GM21786 (cell line): ENCODE measurements at regions not wholly inside any gene's neighbourhood (a gene's known extent, or its start where the extent isn't known, plus 50 kb on each side); places are given as distances from the start of the nearest gene placed in this dataset.
A peak's percentile ranks its signal among the peaks of the same experiment; 100 is the strongest.
"Not testable (repeated sequence)": the region's sequence is repeated elsewhere in the genome, so short reads cannot be mapped to it uniquely, and the experiment has no call there.

ENCODE experiments used
- ATAC-seq: cut with Tn5 transposase; IDR thresholded peaks from one replicate; pipeline ENCODE4 v1.9.1; 2021; ENCODE audit not compliant: unreplicated experiment

DNA sequence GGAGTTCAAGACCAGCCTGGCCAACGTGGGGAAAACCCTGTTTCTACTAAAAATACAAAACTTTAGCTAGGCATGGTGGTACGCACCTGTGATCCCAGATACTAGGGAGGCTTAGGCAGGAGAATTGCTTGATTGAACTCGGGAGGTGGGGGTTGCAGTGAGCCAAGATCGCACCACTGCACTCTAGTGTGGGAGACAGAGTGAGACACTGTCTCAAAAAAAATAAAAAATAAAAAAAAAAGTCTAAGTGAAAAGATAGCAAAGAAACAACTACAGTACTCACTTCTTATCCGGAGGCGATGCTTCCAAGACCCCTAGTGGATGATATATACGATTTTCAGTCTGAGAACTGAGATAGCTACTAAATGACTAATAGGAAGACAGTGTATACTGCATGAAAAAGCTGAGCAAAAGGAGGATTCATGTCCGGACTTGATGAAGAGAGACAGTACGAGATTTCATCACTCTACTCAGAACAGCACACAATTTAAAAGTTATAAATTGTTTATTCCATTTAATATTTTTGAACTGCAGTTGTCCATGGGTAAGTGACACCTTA is 138.7 kb upstream of the GOLGA6L6 start:
- not testable (repeated sequence) for ATAC-seq

DNA sequence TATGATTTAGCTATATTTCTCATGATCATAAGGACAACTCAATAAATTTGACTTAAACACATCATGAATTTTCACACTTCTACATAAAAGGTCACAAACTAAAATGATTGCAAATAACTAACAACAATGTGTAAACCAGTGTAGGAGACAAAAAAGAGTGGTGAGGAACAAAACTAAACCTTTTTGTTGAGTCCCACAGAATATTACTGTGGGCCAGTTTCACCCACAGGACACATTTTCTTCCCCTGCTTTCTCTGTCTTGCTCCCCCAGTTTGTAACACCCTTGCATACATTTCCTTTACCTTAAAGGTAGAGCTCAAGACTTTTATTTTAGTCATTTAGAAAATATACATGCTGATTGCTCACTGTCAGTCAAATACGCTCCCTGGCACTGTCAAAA is 130.9 kb upstream of the GOLGA6L6 start:
- no peak for ATAC-seq

DNA sequence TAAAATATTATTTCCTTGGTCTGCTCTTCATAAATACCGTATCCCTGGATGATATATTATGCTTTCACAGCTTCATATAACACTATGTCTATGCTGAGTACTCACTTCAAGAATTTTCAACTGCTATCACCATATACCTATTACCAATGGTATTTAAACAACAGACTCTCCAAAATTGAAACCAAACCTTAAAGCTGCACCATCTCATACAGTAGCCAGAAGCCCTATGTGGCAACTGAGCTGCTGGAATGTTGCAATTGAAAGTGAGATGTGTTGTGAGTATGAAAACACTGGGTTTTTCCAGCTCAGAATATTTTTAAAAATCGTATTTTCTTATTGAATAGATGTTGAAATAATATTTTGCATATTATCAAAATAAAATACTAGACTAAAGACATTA is 130.1 kb upstream of the GOLGA6L6 start:
- no peak for ATAC-seq

DNA sequence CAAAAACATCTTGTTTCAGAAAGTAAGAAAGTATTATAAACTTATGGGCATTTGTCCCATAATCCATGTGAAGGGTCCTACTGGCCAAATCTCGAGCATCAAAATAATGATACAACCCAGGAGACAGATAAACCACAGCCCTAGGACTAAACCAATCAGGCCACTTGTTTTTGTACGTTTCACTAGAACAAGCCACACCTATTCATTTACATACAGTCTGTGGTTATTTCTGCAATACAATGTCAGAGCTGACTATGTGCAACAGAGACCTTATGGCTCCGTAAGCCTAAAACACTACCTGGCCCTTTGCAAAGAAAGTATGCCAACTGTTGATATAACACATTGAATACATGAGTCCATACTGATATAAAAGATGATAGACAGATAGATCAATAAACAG is 124.8 kb upstream of the GOLGA6L6 start:
- not testable (repeated sequence) for ATAC-seq

DNA sequence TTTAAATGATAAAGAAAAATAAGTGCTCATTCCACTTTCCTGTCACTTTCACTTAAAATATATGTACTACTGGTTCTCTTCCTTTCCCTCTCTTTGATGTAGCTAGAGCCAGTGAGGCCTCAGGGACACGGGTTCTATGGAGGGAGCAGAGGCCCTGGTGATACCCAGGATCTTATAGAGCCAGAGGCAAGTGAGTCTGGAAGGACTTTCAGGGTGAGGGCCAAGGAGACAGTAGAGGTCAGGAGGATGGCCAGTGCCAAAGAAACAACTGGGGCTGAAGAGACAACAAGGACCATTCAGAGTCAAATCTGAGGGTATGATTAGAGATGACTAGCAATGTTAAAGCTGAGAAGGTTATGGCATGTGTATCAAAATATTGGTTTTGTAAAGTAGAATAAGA is 124.1 kb upstream of the GOLGA6L6 start:
- ATAC-seq = no peak

DNA sequence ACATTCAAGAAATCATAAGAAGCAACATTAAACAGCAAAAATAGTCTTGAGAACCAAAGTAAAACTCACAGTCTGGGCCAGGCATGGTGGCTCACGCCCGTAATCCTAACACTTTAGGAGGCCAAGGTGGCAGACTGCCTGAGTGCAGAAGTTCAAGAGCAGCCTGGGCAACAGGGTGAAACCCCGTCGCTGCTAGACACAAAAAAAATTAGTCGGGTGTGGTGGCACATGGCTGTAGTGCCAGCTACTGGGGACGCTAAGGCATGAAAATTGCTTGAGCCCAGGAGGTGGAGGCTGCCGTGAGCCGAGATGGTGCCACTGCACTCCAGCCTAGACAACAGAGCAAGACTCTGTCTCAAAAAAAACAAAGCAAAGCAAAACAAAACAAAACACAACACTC is 117.7 kb upstream of the GOLGA6L6 start:
- no peak for ATAC-seq

DNA sequence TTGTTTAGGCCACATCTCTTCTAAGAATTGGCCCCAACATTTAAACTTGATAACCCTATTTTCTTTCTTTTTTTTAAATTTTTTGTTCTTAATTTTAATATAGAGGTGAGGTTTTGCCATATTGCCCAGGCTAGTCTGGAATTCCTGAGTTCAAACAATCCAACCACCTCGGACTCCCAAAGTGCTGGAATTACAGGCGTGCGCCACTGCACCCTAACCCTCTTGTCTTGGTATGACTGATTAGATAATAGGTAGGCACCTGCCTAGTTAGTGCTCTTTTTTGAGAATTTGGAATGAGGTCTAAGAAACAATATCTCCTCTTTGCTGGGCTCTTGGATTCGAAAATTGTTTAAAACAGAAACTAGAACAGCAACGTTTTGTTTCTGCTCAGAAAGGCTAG is 116.4 kb upstream of the GOLGA6L6 start:
- no peak for ATAC-seq

DNA sequence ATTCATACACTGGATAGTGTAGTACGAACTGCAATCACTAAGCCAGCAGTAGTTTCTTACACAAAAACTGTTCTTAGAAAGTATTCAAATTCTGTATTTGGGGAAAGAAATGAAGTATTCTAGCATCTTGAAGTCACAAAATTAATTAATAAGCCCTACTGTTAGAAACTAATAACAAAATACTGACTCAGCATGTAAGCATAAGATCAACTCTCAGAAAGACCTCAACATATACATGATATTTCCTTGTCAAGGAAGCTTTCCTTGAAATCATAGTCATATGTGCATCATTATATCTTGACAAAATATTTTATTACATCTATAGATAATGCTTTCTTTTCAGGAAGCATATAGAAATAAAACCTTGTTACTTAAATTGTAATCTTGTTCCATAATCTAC is 115.5 kb upstream of the GOLGA6L6 start:
- ATAC-seq = no peak

DNA sequence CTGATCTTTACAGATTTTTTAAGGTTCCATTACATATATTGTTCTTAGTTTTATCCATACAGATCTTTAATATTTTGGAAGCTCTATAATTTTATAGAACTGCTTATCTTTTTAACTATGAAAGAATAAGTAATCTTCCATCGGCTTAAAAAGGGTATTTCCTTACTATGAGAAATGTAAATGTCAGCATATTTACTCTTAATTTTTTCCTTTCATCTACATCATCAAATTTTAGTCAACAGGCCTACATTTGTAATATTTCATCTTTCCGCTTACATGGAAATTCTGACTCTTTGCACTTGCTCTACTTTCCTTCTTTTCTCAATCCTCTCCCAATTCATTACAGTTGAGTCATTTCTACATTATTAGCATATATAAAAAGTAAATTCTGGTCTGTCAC is 111.3 kb upstream of the GOLGA6L6 start:
- ATAC-seq = no peak

DNA sequence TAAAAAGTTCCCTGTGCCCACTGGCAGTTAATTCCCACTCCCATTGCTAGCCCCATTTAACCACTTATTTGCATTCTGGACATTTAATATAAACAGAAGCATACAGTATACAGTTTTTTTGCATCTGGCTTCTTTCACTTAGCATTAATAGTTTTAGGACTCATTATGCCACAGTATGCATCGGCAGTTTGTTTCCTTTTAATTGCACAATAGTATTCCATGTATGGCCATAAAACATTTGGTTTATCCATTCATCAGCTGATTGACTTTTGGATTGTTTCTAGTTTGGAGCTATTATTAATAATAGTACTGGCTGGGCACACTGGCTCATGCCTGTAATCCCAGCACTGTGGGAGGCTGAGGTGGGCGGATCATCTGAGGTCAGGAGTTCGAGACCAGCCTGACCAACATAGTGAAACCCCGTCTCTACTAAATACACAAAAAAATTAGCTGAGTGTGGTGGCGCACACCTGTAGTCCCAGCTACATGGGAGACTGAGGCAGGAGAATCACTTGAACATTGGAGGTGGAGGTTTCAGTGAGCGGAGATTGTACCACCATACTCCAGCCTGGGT is 106.9 kb upstream of the GOLGA6L6 start:
- not testable (repeated sequence) for ATAC-seq

DNA sequence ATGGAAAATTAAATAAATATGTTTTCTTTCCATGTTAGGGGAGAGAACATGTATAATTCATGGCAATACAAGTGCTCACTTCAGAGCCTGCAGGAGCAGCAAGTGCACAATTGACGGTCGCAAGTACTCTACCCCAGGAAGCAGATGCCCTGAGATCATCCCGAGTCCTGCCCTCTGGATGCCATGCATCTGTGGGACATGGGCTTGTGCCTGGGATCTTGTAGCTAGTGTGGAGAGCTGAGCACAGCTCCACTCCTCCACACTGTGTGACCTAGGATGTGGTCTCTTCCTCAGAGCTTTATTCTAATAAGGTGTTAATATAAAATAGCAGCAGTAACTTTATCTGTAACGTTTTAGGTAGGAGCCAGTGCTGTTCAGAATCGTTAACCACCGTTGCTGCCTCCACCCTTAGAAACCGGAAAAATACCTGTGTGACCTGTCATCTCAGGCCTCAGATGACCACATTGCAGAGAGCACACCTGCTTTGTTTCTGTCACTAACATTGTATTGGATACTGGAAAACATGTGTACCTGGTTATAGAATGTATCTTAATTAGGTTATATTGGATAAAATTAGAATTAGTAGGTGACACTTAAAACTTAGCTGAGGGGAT is 105.0 kb upstream of the GOLGA6L6 start:
- no peak for ATAC-seq

DNA sequence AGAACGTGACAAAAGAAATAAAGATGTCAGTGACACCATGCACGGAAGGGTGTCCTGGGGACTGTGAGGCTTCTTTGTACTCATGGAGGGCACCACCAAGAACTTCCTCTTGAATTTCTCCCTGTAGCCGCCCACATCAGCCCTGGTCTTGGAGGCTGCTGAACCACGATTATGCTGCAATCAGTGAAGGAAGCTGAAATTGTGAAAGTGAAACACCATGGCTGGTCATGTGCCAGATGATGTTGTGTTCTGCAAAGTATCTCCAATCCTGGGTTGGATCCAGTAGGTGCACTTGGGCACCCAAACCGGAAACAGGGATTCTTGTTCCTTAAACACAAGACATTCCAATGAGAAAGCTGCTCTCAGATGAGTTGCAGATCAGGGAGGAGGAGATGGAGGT is 104.4 kb upstream of the GOLGA6L6 start:
- peak; percentile 66 for ATAC-seq

DNA sequence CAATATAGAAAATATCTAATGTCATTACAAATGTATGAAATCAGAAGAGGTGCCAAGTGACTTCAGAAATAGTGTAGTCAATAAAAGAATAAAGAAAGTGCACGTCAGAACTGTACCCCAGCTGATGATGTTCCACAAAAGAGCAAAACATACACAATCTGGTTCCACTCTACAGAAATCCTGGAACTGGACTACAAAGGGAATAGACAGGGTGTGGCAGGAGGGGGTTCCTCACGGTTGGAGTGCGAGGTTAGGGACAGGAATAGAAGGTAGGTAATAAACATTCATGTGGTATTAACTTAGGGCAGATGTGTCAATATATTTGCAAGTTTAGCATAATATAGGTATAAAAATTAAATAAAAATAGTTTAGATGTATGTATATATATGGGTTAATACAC is 103.3 kb upstream of the GOLGA6L6 start:
- no peak for ATAC-seq

DNA sequence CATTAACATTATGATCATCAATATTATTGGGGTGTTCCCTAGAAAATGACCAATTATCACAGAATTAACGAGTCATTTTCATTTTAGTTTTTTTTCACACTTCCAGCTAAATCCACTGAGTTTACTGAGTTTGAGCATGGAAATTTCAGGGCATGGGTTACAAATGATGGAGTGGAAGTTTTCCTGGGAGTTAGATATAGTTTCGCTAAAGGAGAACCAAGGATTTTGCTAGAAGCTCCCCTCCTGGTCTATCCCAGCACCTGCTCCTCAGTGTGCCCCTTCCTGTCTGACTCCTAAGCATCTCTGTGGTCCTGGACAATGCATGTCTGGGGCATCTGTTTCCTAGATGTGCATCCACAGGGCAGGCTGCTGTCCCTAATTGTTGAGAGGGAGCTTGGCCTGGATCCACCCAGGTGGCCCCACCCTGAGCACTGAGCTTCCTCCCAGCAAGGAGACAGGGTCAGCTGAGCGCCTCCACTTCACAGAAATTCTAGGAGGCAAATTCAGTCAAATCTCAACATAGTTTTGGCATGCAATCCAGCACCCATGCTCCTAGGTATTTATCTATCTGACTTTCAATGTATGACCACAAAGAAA is 102.3 kb upstream of the GOLGA6L6 start:
- ATAC-seq = no peak

DNA sequence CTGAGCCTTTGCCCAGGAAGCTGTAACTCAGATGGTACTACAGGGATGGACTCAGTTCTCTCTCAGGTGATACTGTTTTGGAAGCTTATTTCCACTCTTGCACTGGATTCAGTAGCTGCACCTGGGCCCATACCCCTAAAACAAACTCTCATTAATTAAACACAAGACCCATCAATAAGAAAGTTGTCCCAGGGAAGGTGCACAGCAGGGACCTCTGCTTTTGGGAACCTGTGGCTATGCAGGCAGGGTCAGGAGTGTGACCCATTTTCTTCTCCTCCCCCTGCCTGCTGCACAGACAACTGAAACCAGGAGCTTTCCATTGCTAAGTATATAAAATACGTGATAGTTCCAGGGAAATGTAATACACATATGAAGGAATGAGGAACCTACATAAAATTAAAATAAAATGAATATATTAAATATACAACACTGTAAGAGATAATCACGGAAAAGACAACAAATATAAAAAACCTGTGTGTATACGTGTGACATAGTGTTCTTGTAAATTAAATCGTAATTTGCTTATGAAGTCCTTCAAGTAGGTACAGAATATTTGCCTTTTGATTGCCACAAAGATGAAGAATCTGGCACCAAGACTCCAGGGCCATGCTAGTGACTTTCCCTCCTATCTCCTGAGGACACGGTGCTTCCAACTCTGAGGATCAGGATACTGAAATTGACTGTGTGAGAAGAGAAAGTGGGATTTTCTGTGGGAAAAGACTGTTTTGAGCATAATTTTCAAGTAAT is 101.6 kb upstream of the GOLGA6L6 start:
- no peak for ATAC-seq

DNA sequence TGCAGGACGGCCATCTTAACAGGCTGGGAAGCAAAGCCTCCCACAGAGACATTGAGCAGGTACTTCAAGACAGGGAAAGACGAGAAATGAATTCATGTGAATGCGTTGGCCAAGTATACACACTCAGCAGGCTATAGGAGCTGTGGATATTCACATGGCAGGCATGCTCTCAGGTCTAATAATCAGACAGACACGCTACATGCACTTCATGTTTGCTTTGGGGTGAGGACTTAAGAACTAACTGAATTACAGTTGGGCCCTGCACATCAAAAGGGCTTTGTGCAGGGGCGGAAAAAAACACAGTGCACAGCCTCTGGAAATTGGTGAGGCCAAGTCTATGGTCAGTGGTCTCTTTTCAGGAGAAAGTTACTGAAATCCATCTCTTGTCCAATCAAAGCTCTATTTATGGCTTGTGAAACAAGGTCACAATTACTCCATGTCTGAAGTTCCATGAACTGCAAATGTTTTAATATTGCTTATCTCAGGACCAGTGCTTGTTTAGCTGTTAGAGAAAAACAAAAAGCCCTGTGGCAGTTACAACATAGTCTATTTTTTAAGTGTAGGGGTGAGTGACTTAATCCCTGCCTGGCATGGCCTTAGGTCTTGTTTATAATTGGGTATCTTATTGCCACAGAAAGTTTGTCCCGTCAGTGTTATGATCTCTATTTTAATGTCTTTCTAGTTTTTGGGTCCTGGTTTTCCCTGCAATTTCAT is 100.6 kb upstream of the GOLGA6L6 start:
- no peak for ATAC-seq

DNA sequence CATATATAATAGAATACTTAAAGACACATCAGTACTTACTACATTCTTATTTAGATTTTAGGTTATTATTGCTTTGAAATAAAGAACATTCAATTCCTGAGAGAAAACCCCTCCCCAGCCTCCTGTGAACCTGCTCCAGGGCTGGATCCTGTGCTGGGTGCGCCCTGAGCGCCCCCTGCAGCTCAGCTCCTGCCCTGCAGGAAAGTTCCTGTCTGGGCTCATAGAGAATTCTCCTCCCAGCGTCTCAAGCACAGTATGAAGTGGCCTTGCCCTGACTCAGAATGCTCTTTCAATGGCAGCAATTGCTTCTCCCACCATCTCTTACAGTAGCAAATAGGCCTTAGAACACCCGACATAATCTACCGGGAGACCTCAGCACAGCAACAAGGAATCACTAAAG is 98.8 kb upstream of the GOLGA6L6 start:
- ATAC-seq = peak; percentile 61

DNA sequence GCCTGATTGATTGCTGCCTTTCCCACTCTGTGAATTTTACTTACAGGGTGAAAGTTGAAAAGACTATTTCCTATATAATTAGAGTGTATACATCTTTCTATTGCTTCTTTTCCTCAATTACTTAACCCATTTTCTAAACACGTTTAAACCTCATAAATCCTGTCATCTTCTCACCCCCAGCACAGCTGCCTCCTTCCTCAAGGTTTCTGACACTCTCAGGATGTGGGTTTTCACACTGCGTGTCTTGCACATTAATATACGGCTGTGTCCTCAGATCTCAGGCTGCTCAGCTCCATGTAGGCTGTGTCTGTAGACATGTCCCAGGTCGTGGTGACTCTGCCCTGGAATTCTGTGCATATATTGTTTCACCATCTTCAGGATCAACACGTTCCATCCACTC is 97.6 kb upstream of the GOLGA6L6 start:
- ATAC-seq = not testable (repeated sequence)

DNA sequence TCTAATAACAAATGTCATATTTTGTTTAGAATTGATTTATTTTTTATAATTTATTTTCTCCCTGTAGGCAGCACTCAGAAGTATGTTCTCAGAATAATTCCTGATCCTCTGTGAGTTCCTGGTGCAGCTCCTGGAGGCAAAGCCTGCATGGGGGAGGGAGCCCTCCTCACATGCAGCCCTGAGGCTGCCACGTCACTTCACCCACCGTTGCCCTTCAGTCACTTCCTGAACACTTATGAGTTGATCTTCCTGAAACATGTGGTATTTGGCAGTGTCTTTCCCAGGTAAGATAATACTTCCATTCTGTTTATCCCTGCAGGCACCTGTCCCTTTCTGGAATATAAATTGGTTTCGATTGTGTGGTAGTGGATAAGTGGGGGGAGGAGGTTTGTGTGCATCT is 95.9 kb upstream of the GOLGA6L6 start:
- ATAC-seq = not testable (repeated sequence)

DNA sequence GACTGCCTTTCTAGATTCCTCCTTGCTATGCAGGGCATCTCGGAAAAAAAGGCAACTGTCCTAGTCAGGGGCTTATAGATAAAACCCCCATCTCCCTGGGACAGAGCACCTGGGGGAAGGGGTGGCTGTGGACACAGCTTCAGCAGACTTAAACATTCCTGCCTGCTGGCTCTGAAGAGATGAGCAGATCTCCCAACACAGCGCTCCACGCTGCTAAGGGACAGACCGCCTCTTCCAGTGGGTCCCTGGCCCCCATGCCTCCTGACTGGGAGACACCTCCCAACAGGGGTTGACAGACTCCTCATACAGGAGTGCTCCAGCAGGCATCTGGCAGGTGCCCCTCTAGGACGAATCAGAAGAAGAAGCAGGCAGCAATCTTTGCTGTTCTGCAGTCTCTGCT is 87.9 kb upstream of the GOLGA6L6 start:
- not testable (repeated sequence) for ATAC-seq

DNA sequence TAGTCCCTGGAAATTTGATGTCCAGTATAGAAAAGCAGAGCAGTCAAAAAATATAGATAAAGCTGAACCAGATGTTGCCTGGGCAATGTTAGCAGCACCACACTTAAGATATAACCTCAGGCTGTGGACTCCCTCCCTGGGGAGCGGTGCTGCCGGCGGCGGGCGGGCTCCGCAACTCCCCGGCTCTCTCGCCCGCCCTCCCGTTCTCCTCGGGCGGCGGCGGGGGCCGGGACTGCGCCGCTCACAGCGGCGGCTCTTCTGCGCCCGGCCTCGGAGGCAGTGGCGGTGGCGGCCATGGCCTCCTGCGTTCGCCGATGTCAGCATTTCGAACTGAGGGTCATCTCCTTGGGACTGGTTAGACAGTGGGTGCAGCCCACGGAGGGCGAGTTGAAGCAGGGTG is 86.9 kb upstream of the GOLGA6L6 start:
- ATAC-seq = not testable (repeated sequence)
